ENCODE measurements at regions not wholly inside any gene's neighbourhood (a gene's known extent, or its start where the extent isn't known, plus 50 kb on each side); places are given as distances from the start of the nearest gene placed in this dataset.

GRCh38 chr7:94330269-94331020 is 64.2 kb upstream of the COL1A2 start:
- Histone ChIP-seq H4K20me1 (replicated peaks; ENCODE audit: insufficient read depth) (no peaks in the 10 kb centered on the region), H3K79me2 (replicated peaks; ENCODE audit: insufficient read depth) (no peaks in the 10 kb centered on the region), H2AFZ (no peak overlapping the region), H3F3A (replicated peaks; ENCODE audit: low read depth) (no peaks in the 10 kb centered on the region), H3K9me2 (ENCODE audit: insufficient read depth) (no peaks in the 10 kb centered on the region), H3K4me2 (peak overlapping the region; percentile 3; the same call in 1 of the 2 replicates), H3K36me3 (ENCODE audit: insufficient read depth) (no peaks in the 10 kb centered on the region), H3K27ac (ENCODE audit: low read depth) (no peak overlapping the region), H3K27me3 (ENCODE audit: insufficient read depth) (no peaks in the 10 kb centered on the region), H3K4me1 (ENCODE audit: insufficient read depth) (peaks cover 6% of the 10 kb centered on the region; the same call in 1 of the 2 replicates), H3K4me3 (no peak overlapping the region)
- Mint-ChIP-seq H3K27ac (no peak overlapping the region), H3K4me1 (peaks cover 10% of the 10 kb centered on the region), H3K9me3 (peaks cover 5% of the 10 kb centered on the region; the same call in 2 of the 3 replicates), H3K27me3 (ENCODE audit: insufficient read depth, low read depth, poor library complexity) (no peaks in the 10 kb centered on the region), H3K4me3 (no peak overlapping the region), H3K36me3 (ENCODE audit: low read depth) (peaks cover 3% of the 10 kb centered on the region; the same call in 1 of the 3 replicates)
- peak; percentile 80 for ATAC-seq
- peak; percentile 42 for DNase-seq (ENCODE audit: low spot score)
- TF ChIP-seq ZNF462 (CRISPR knock-in tag; IDR thresholded peaks at IDR 0.05) (no peak), EZH2phosphoT487 (IDR thresholded peaks at IDR 0.05; ENCODE audit: unreplicated experiment) (no peak), NANOG (IDR thresholded peaks at IDR 0.05; ENCODE audit: borderline replicate concordance) (no peak), POLR2AphosphoS5 (IDR thresholded peaks at IDR 0.05; ENCODE audit: low read depth) (no peak), ZNF331 (CRISPR knock-in tag; IDR thresholded peaks at IDR 0.05; ENCODE audit: low read depth) (no peak), CREB1 (CRISPR knock-in tag; IDR thresholded peaks at IDR 0.05; ENCODE audit: low read depth) (no peak), STAT1 (IDR thresholded peaks at IDR 0.05; ENCODE audit: unreplicated experiment) (no peak), ZNF114 (CRISPR knock-in tag; IDR thresholded peaks at IDR 0.05) (no peak), JUNB (IDR thresholded peaks at IDR 0.05; ENCODE audit: unreplicated experiment) (no peak), EZH2 (IDR thresholded peaks at IDR 0.05; ENCODE audit: low read depth, unreplicated experiment) (no peak)
- TF ChIP-seq, protein P1, sequence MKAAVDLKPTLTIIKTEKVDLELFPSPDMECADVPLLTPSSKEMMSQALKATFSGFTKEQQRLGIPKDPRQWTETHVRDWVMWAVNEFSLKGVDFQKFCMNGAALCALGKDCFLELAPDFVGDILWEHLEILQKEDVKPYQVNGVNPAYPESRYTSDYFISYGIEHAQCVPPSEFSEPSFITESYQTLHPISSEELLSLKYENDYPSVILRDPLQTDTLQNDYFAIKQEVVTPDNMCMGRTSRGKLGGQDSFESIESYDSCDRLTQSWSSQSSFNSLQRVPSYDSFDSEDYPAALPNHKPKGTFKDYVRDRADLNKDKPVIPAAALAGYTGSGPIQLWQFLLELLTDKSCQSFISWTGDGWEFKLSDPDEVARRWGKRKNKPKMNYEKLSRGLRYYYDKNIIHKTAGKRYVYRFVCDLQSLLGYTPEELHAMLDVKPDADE (IDR thresholded peaks at IDR 0.05) = no peak
- TF ChIP-seq, protein P2, sequence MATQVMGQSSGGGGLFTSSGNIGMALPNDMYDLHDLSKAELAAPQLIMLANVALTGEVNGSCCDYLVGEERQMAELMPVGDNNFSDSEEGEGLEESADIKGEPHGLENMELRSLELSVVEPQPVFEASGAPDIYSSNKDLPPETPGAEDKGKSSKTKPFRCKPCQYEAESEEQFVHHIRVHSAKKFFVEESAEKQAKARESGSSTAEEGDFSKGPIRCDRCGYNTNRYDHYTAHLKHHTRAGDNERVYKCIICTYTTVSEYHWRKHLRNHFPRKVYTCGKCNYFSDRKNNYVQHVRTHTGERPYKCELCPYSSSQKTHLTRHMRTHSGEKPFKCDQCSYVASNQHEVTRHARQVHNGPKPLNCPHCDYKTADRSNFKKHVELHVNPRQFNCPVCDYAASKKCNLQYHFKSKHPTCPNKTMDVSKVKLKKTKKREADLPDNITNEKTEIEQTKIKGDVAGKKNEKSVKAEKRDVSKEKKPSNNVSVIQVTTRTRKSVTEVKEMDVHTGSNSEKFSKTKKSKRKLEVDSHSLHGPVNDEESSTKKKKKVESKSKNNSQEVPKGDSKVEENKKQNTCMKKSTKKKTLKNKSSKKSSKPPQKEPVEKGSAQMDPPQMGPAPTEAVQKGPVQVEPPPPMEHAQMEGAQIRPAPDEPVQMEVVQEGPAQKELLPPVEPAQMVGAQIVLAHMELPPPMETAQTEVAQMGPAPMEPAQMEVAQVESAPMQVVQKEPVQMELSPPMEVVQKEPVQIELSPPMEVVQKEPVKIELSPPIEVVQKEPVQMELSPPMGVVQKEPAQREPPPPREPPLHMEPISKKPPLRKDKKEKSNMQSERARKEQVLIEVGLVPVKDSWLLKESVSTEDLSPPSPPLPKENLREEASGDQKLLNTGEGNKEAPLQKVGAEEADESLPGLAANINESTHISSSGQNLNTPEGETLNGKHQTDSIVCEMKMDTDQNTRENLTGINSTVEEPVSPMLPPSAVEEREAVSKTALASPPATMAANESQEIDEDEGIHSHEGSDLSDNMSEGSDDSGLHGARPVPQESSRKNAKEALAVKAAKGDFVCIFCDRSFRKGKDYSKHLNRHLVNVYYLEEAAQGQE (IDR thresholded peaks at IDR 0.05; ENCODE audit: unreplicated experiment) = no peak
